ENCODE measurements at regions not wholly inside any gene's neighbourhood (a gene's known extent, or its start where the extent isn't known, plus 50 kb on each side); places are given as distances from the start of the nearest gene placed in this dataset.

DNA sequence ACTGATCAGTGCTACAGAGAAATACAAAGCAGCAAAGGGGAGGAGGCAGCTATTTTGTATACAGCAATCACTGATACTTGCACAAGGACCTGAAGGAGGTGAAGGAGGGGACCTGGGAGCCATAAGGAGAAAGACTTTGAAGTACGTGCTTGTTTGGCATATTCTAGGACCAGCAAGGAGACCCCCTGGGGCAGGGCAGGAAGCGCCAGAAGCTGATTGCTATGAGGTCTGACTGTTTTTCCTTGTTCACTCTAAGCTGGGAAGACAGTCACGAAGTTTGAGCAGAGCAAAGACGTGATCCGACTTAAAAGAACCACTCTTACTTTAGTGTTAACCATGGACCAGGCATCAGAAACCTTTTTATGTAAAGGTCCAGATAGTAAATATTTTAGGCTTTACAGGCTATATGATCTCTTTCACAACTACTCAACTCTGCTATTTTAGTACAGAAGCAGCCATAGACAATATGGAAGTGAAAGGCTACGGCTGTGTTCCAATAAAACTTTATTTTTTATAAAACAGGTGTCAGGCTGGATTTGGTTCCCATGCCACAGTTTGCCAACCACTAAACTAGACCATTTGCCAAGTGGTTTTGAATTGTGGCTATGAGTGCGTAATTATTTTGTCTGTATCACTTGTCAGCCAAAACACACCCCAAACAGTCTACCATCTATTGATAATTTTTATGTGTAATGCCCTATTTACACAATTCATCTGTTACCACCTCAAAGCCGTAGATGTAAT is 217.9 kb downstream of the PRL start:
- Mint-ChIP-seq H3K4me1 (ENCODE audit: low read depth) (peaks cover 34% of the 10 kb centered on the region), H3K27ac (peak overlapping the region; percentile 71), H3K4me3 (ENCODE audit: low read depth) (no peak overlapping the region), H3K9me3 (ENCODE audit: low read depth) (peaks cover 11% of the 10 kb centered on the region), H3K36me3 (ENCODE audit: insufficient read depth) (peaks cover 20% of the 10 kb centered on the region), H3K27me3 (no peaks in the 10 kb centered on the region)
- no peak for TF ChIP-seq CTCF (IDR thresholded peaks at IDR 0.05; ENCODE audit: unreplicated experiment)
- no peak for DNase-seq (ENCODE audit: low spot score, unreplicated experiment)

- DNase-seq (ENCODE audit: low spot score, unreplicated experiment): no peak
- peaks cover 34% of the 10 kb centered on the region for H3K4me1 Mint-ChIP-seq (ENCODE audit: low read depth)
- no peak for TF ChIP-seq CTCF (IDR thresholded peaks at IDR 0.05; ENCODE audit: unreplicated experiment)
- H3K27ac Mint-ChIP-seq: no peak overlapping the region
- no peaks in the 10 kb centered on the region for H3K27me3 Mint-ChIP-seq
- peaks cover 14% of the 10 kb centered on the region for H3K36me3 Mint-ChIP-seq (ENCODE audit: insufficient read depth)
- no peak overlapping the region for H3K4me3 Mint-ChIP-seq (ENCODE audit: low read depth)
- H3K9me3 Mint-ChIP-seq (ENCODE audit: low read depth): peaks cover 4% of the 10 kb centered on the region
Observed at GRCh38 chr6:22079783-22080182, 217.1 kb downstream of the PRL start.

DNA sequence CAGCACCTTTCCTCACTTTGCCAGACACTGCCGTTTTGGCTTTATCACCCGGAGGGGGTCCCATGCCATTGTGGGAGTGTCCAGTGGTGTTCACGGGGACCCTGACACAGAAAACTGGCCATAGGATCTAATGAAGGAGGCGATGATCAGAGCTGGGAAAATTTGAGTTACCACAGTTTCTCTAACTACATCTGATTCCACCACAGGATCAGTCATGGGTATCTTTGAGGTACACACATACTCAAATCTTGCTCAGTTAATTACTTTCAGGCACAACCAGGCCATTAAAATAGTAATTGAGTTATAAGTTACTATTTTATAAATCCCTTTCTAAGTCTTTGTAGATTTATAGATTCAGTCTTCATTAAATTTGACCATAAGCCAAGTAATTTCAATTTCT is 215.1 kb downstream of the PRL start:
- H3K27me3 Mint-ChIP-seq: no peaks in the 10 kb centered on the region
- no peak for DNase-seq (ENCODE audit: low spot score, unreplicated experiment)
- no peak overlapping the region for H3K4me3 Mint-ChIP-seq (ENCODE audit: low read depth)
- H3K9me3 Mint-ChIP-seq (ENCODE audit: low read depth): peaks cover 11% of the 10 kb centered on the region
- peaks cover 32% of the 10 kb centered on the region for H3K4me1 Mint-ChIP-seq (ENCODE audit: low read depth)
- H3K36me3 Mint-ChIP-seq (ENCODE audit: insufficient read depth): peaks cover 21% of the 10 kb centered on the region
- TF ChIP-seq CTCF (IDR thresholded peaks at IDR 0.05; ENCODE audit: unreplicated experiment): no peak
- H3K27ac Mint-ChIP-seq: peak overlapping the region; percentile 76

DNA sequence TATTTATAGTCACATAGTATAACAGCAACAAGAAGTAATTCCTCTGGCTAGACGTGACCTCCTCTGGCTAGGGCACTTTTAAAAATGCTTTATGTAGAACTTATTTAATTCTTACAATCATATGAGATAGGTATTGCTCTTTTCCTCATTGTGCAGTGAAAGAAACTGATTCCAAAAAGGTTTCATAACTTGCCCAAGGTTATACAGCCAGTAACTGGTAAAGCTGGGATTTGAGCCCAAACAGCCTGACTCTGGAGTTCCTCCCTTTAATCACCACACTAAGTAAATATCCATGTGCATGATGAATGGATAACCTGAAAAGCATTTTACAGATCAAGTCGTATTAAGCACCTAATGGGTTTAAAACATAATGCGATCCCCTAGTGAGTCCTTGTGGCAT is 214.6 kb downstream of the PRL start:
- Mint-ChIP-seq H3K4me1 (ENCODE audit: low read depth) (peaks cover 29% of the 10 kb centered on the region), H3K27ac (no peak overlapping the region), H3K27me3 (no peaks in the 10 kb centered on the region), H3K9me3 (ENCODE audit: low read depth) (peaks cover 11% of the 10 kb centered on the region), H3K36me3 (ENCODE audit: insufficient read depth) (peaks cover 21% of the 10 kb centered on the region), H3K4me3 (ENCODE audit: low read depth) (no peak overlapping the region)
- TF ChIP-seq CTCF (IDR thresholded peaks at IDR 0.05; ENCODE audit: unreplicated experiment): no peak
- no peak for DNase-seq (ENCODE audit: low spot score, unreplicated experiment)

DNA sequence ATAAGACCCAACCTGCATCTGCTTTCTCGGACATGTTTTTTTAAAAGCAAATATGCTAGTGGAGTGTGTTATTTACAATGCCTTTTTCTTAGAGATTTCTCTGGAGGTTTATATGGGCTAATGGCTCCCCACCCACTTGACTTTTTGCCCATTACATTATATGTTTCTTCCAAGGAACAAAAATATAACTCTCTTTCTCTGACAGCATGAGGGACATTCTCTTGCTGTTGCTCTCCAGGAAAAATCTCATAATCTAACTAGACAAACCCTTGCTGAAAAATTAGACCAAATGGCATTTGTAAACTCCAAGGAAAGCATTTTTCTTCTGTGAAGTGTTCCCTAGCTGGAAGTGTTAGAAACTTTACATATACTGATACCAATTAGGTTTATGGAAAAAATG is 213.7 kb downstream of the PRL start:
- no peak for DNase-seq (ENCODE audit: low spot score, unreplicated experiment)
- H3K4me1 Mint-ChIP-seq (ENCODE audit: low read depth): peaks cover 26% of the 10 kb centered on the region
- no peak for TF ChIP-seq CTCF (IDR thresholded peaks at IDR 0.05; ENCODE audit: unreplicated experiment)
- H3K27me3 Mint-ChIP-seq: no peaks in the 10 kb centered on the region
- H3K27ac Mint-ChIP-seq: no peak overlapping the region
- peaks cover 21% of the 10 kb centered on the region for H3K36me3 Mint-ChIP-seq (ENCODE audit: insufficient read depth)
- H3K9me3 Mint-ChIP-seq (ENCODE audit: low read depth): peaks cover 11% of the 10 kb centered on the region
- no peak overlapping the region for H3K4me3 Mint-ChIP-seq (ENCODE audit: low read depth)
